K562 (cell line): ENCODE measurements at regions not wholly inside any gene's neighbourhood (a gene's known extent, or its start where the extent isn't known, plus 50 kb on each side); places are given as distances from the start of the nearest gene placed in this dataset.

Source experiments
- CXXC5 ChIP-seq: fragments of 250-450 bp; sonication (Bioruptor Pico); IDR thresholded peaks from 2 replicates; pipeline ENCODE4 v1.8.0; 2022; ENCODE audit warnings: inconsistent platforms, mild to moderate bottlenecking, moderate library complexity
- DPF2 ChIP-seq: fragments of 450-650 bp; IDR thresholded peaks from 2 replicates; pipeline ENCODE4 v1.6.1; 2016
- EWSR1 ChIP-seq: fragments of 450-650 bp; IDR thresholded peaks from 2 replicates; pipeline ENCODE4 v1.6.1; 2018; ENCODE audit warnings: borderline replicate concordance, mild to moderate bottlenecking, low read depth, moderate library complexity; ENCODE audit not compliant: partially characterized antibody
- FOXJ2 ChIP-seq: fragments of 200-800 bp; sonication (Bioruptor generic); IDR thresholded peaks from 2 replicates; pipeline ENCODE4 v1.6.1; 2016; ENCODE audit warnings: missing genetic modification characterization, missing compliant biosample characterization
- FOXK2 ChIP-seq, 2 experiments: fragments of 450-650 bp; IDR thresholded peaks in 1 of 2; conservative IDR thresholded peaks in 1 of 2; 2 replicates each; pipeline ENCODE4 v1.6.1; 2016; ENCODE audit warnings: low read depth in 2 of 2, mild to moderate bottlenecking in 1 of 2
- IRF2 ChIP-seq: sonication (generic); formaldehyde crosslinking; IDR thresholded peaks from 2 replicates; pipeline ENCODE4 v1.8.1; 2022; ENCODE audit warnings: mild to moderate bottlenecking, missing genetic modification reagents
- KAT7 ChIP-seq: sonication (generic); formaldehyde crosslinking; IDR thresholded peaks from 2 replicates; pipeline ENCODE4 v1.8.0; 2022; ENCODE audit warnings: missing genetic modification reagents, mild to moderate bottlenecking, borderline replicate concordance
- MAFF ChIP-seq: IDR thresholded peaks from 2 replicates; pipeline ENCODE4 v1.6.1; 2012; ENCODE audit warnings: low read length, improper control_type of control experiment
- MAFK ChIP-seq: IDR thresholded peaks from 2 replicates; pipeline ENCODE4 v1.6.1; 2011; ENCODE audit warnings: low read length, improper control_type of control experiment
- MTA3 ChIP-seq: fragments of 450-650 bp; formaldehyde crosslinking; IDR thresholded peaks from 2 replicates; pipeline ENCODE4 v1.6.1; 2017; ENCODE audit warnings: mild to moderate bottlenecking, borderline replicate concordance
- NCOA2 ChIP-seq, 2 experiments: fragments of 450-650 bp; IDR thresholded peaks; 2 replicates each; pipeline ENCODE4 v1.6.1; 2018; ENCODE audit warnings: mild to moderate bottlenecking in 2 of 2, moderate library complexity in 1 of 2; ENCODE audit not compliant: partially characterized antibody in 2 of 2
- PCBP1 ChIP-seq: fragments of 200-400 bp; formaldehyde crosslinking; IDR thresholded peaks from 2 replicates; pipeline ENCODE4 v1.6.1; 2018; ENCODE audit warnings: mild to moderate bottlenecking, low read depth, low read length; ENCODE audit not compliant: poor library complexity, severe bottlenecking
- PHB ChIP-seq: fragments of 250-450 bp; sonication (Bioruptor Pico); IDR thresholded peaks from 2 replicates; pipeline ENCODE4 v1.5.0; 2021
- POLR2A ChIP-seq: fragments of 450-650 bp; conservative IDR thresholded peaks from 2 replicates; pipeline ENCODE4 v1.6.1; 2016
- RB1 ChIP-seq: fragments of 450-650 bp; IDR thresholded peaks from 2 replicates; pipeline ENCODE4 v1.6.1; 2017; ENCODE audit warnings: low read depth, mild to moderate bottlenecking
- RBFOX2 ChIP-seq: fragments of 200-400 bp; formaldehyde crosslinking; IDR thresholded peaks from 2 replicates; pipeline ENCODE4 v1.6.1; 2017; ENCODE audit warnings: low read depth, mild to moderate bottlenecking, low read length, moderate library complexity
- RBM22 ChIP-seq: fragments of 200-400 bp; formaldehyde crosslinking; IDR thresholded peaks from 2 replicates; pipeline ENCODE4 v1.6.1; 2018; ENCODE audit warnings: low read length, low read depth; ENCODE audit not compliant: poor library complexity, severe bottlenecking
- SMARCE1 ChIP-seq: fragments of 450-650 bp; IDR thresholded peaks from 2 replicates; pipeline ENCODE4 v1.7.1; 2016; ENCODE audit warnings: mild to moderate bottlenecking
- SP1 ChIP-seq: sonication (generic); formaldehyde crosslinking; IDR thresholded peaks from 2 replicates; pipeline ENCODE4 v1.8.1; 2022; ENCODE audit warnings: mild to moderate bottlenecking, missing genetic modification reagents
- TRIM24 ChIP-seq, 2 experiments: fragments of 450-650 bp; IDR thresholded peaks; 2 replicates each; pipeline ENCODE4 v1.6.1; 2016
- ZFP30 ChIP-seq: fragments of 250-450 bp; sonication (Bioruptor Pico); IDR thresholded peaks from 2 replicates; pipeline ENCODE4 v1.8.0; 2022; ENCODE audit warnings: moderate library complexity, mild to moderate bottlenecking, inconsistent platforms, borderline replicate concordance
- ZNF232 ChIP-seq: sonication (generic); formaldehyde crosslinking; IDR thresholded peaks from 2 replicates; pipeline ENCODE4 v1.8.0; 2022; ENCODE audit warnings: mild to moderate bottlenecking, missing genetic modification reagents
- ZNF324 ChIP-seq: fragments of 250-450 bp; sonication (Bioruptor Pico); IDR thresholded peaks from 2 replicates; pipeline ENCODE4 v1.4.0; 2020; ENCODE audit warnings: mild to moderate bottlenecking
- ZNF444 ChIP-seq: fragments of 250-450 bp; sonication (Bioruptor Pico); IDR thresholded peaks from 2 replicates; pipeline ENCODE4 v1.4.0; 2020; ENCODE audit warnings: mild to moderate bottlenecking, moderate library complexity
- ZNF76 ChIP-seq: fragments of 250-450 bp; sonication (Bioruptor Pico); IDR thresholded peaks from 2 replicates; pipeline ENCODE4 v1.4.0; 2020; ENCODE audit warnings: mild to moderate bottlenecking, moderate library complexity, borderline replicate concordance
- TF ChIP-seq, protein P1 (sequence below): fragments of 450-650 bp; IDR thresholded peaks from 2 replicates; pipeline ENCODE4 v1.6.1; 2016; ENCODE audit warnings: low read depth, mild to moderate bottlenecking, moderate library complexity
- TF ChIP-seq, protein P2 (sequence below): fragments of 250-450 bp; sonication (Bioruptor Pico); IDR thresholded peaks from 2 replicates; pipeline ENCODE4 v1.8.0; 2022; ENCODE audit warnings: inconsistent platforms, mild to moderate bottlenecking, moderate library complexity, borderline replicate concordance
- TF ChIP-seq, protein P3 (sequence below): sonication (generic); IDR thresholded peaks from 2 replicates; pipeline ENCODE4 v1.6.1; 2016
- TF ChIP-seq, protein P4 (sequence below): sonication (generic); formaldehyde crosslinking; IDR thresholded peaks from 2 replicates; pipeline ENCODE4 v1.8.1; 2023; ENCODE audit warnings: mild to moderate bottlenecking, missing genetic modification reagents

DNA sequence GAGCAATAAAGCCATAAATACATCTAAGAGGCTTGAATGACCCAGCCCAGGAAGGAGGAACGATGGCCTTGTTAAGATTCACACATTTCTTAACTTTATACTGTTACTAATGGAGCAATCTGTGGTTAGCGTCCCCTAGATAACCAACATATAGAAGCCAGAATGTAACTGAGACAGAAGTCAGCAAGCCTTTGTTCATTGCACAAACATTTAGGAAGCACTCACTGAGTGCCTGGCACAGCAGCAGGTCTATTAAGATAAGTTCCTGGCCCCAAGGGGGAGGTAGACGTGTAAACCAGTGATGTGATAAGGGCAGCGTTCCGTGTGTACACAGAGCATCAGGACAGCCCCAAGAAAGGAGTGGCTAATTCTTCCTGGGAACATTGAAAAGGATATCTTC, 63.6 kb upstream of the ATL2 start (continued):
- peak; percentile 65 to 70; a peak in 3 of 4 replicates for TF ChIP-seq FOXK2 (conservative IDR thresholded peaks at IDR 0.05 in 1 of 2, IDR thresholded peaks at IDR 0.05 in 1 of 2; ENCODE audit: low read depth in 2 of 2)
- no peak for TF ChIP-seq FOXJ2 (tag)
- peak; percentile 80 for TF ChIP-seq CXXC5 (CRISPR knock-in tag)
- no peak for TF ChIP-seq SP1 (CRISPR knock-in tag)
- TF ChIP-seq RBFOX2 = no peak
- TF ChIP-seq DPF2 = peak; percentile 79
- TF ChIP-seq, protein P1, sequence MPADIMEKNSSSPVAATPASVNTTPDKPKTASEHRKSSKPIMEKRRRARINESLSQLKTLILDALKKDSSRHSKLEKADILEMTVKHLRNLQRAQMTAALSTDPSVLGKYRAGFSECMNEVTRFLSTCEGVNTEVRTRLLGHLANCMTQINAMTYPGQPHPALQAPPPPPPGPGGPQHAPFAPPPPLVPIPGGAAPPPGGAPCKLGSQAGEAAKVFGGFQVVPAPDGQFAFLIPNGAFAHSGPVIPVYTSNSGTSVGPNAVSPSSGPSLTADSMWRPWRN = peak; percentile 74
- TF ChIP-seq PHB (CRISPR knock-in tag) = no peak
- no peak for TF ChIP-seq MAFK
- TF ChIP-seq, protein P2, sequence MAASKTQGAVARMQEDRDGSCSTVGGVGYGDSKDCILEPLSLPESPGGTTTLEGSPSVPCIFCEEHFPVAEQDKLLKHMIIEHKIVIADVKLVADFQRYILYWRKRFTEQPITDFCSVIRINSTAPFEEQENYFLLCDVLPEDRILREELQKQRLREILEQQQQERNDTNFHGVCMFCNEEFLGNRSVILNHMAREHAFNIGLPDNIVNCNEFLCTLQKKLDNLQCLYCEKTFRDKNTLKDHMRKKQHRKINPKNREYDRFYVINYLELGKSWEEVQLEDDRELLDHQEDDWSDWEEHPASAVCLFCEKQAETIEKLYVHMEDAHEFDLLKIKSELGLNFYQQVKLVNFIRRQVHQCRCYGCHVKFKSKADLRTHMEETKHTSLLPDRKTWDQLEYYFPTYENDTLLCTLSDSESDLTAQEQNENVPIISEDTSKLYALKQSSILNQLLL (CRISPR knock-in tag) = no peak
- peak; percentile 73; the same call in 1 of the 2 replicates for TF ChIP-seq MTA3
- TF ChIP-seq, protein P3, sequence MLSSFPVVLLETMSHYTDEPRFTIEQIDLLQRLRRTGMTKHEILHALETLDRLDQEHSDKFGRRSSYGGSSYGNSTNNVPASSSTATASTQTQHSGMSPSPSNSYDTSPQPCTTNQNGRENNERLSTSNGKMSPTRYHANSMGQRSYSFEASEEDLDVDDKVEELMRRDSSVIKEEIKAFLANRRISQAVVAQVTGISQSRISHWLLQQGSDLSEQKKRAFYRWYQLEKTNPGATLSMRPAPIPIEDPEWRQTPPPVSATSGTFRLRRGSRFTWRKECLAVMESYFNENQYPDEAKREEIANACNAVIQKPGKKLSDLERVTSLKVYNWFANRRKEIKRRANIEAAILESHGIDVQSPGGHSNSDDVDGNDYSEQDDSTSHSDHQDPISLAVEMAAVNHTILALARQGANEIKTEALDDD = peak; percentile 77
- TF ChIP-seq, protein P4, sequence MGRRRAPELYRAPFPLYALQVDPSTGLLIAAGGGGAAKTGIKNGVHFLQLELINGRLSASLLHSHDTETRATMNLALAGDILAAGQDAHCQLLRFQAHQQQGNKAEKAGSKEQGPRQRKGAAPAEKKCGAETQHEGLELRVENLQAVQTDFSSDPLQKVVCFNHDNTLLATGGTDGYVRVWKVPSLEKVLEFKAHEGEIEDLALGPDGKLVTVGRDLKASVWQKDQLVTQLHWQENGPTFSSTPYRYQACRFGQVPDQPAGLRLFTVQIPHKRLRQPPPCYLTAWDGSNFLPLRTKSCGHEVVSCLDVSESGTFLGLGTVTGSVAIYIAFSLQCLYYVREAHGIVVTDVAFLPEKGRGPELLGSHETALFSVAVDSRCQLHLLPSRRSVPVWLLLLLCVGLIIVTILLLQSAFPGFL (CRISPR knock-in tag) = no peak
- TF ChIP-seq ZNF324 (CRISPR knock-in tag) = no peak
- no peak for TF ChIP-seq RB1
- TF ChIP-seq EWSR1 = no peak
- no peak for TF ChIP-seq POLR2A
- no peak for TF ChIP-seq ZNF232 (CRISPR knock-in tag)
- no peak for TF ChIP-seq KAT7 (CRISPR knock-in tag)
- TF ChIP-seq MAFF = no peak
- no peak for TF ChIP-seq ZFP30 (CRISPR knock-in tag)
- no peak for TF ChIP-seq IRF2 (CRISPR knock-in tag)
- no peak for TF ChIP-seq ZNF444 (CRISPR knock-in tag)
- peak; percentile 62; the same call in 1 of the 2 replicates for TF ChIP-seq SMARCE1
- no peak for TF ChIP-seq PCBP1
- TF ChIP-seq NCOA2 (IDR thresholded peaks at IDR 0.05; ENCODE audit: partially characterized antibody in 2 of 2) = no peak
- TF ChIP-seq ZNF76 (CRISPR knock-in tag) = no peak
- no peak for TF ChIP-seq RBM22
- peak in 1 of 2 experiments; percentile 82; a peak in 1 of 4 replicates for TF ChIP-seq TRIM24 (IDR thresholded peaks at IDR 0.05)
